SJSA1 (cell line): ENCODE measurements at regions not wholly inside any gene's neighbourhood (a gene's known extent, or its start where the extent isn't known, plus 50 kb on each side); places are given as distances from the start of the nearest gene placed in this dataset.
"Not testable (repeated sequence)": the region's sequence is repeated elsewhere in the genome, so short reads cannot be mapped to it uniquely, and the experiment has no call there.

Experiments used
- DNase-seq, 2 experiments: peaks; one replicate each; pipeline ENCODE4 v3.0.0-alpha.2; 2015 to 2020; ENCODE audit warnings: low spot score in 2 of 2, low read depth in 1 of 2
- H3K27ac ChIP-seq: fragments of 250-450 bp; sonication (Bioruptor Pico); 2 replicates; pipeline ENCODE4 v1.5.1; 2020; ENCODE audit warnings: mild to moderate bottlenecking, moderate library complexity
- H3K27me3 ChIP-seq: fragments of 250-450 bp; sonication (Bioruptor Pico); replicated peaks from 2 replicates; pipeline ENCODE4 v1.5.1; 2020; ENCODE audit warnings: mild to moderate bottlenecking, moderate library complexity
- H3K36me3 ChIP-seq: fragments of 250-450 bp; sonication (Bioruptor Pico); 2 replicates; pipeline ENCODE4 v1.5.1; 2020; ENCODE audit warnings: mild to moderate bottlenecking
- H3K4me1 ChIP-seq: fragments of 250-450 bp; sonication (Bioruptor Pico); replicated peaks from 2 replicates; pipeline ENCODE4 v1.6.1; 2021; ENCODE audit warnings: mild to moderate bottlenecking
- H3K4me3 ChIP-seq: fragments of 250-450 bp; sonication (Bioruptor Pico); 2 replicates; pipeline ENCODE4 v1.5.1; 2020; ENCODE audit warnings: mild to moderate bottlenecking
- H3K9me3 ChIP-seq: fragments of 250-450 bp; sonication (Bioruptor Pico); replicated peaks from 2 replicates; pipeline ENCODE4 v1.5.1; 2020; ENCODE audit warnings: mild to moderate bottlenecking

- not testable (repeated sequence) for H3K4me1 ChIP-seq, H3K27me3 ChIP-seq, H3K27ac ChIP-seq, H3K4me3 ChIP-seq, DNase-seq, H3K36me3 ChIP-seq, H3K9me3 ChIP-seq
Measured at GRCh38 chr1:120233661-120234018, 57.3 kb upstream of the SEC22B start.

GRCh38 chr1:120232834-120233660 lies 56.7 kb upstream of the SEC22B start:
- H3K36me3 ChIP-seq, H3K4me1 ChIP-seq, H3K9me3 ChIP-seq, DNase-seq, H3K27me3 ChIP-seq, H3K4me3 ChIP-seq, H3K27ac ChIP-seq: not testable (repeated sequence)

GRCh38 chr1:120229835-120230234 lies 53.5 kb upstream of the SEC22B start:
- not testable (repeated sequence) for H3K4me1 ChIP-seq, H3K4me3 ChIP-seq, H3K27me3 ChIP-seq, H3K36me3 ChIP-seq, DNase-seq, H3K9me3 ChIP-seq, H3K27ac ChIP-seq
